NCI-H345 treated with DMSO at 0.1 percent for 48 hours (cell line): ENCODE measurements at regions not wholly inside any gene's neighbourhood (a gene's known extent, or its start where the extent isn't known, plus 50 kb on each side); places are given as distances from the start of the nearest gene placed in this dataset.
"Not testable (repeated sequence)": the region's sequence is repeated elsewhere in the genome, so short reads cannot be mapped to it uniquely, and the experiment has no call there.

Experiments
- DNase-seq: peaks from one replicate; lab custom pipeline; 2025; ENCODE audit not compliant: unreplicated experiment; lab: John Stamatoyannopoulos, UW

GRCh38 chr7:45267262-45267661 lies 109.7 kb downstream of the RAMP3 start:
- DNase-seq: no peak

- no peak for DNase-seq
Observed at GRCh38 chr7:45268013-45268412, 110.4 kb downstream of the RAMP3 start.

- DNase-seq: no peak
Observed at GRCh38 chr7:45269192-45269591, 111.6 kb downstream of the RAMP3 start.

GRCh38 chr7:45278763-45279398 lies 121.3 kb downstream of the RAMP3 start:
- DNase-seq: no peak

- not testable (repeated sequence) for DNase-seq
Observed at GRCh38 chr7:45289611-45290010, 132.0 kb downstream of the RAMP3 start.

- DNase-seq: no peak
Observed at GRCh38 chr7:45290880-45291279, 133.3 kb downstream of the RAMP3 start.

- DNase-seq: no peak
Observed at GRCh38 chr7:45292481-45292880, 134.9 kb downstream of the RAMP3 start.

GRCh38 chr7:45293295-45293942 lies 135.8 kb downstream of the RAMP3 start:
- no peak for DNase-seq

GRCh38 chr7:45294559-45294958 lies 137.0 kb downstream of the RAMP3 start:
- no peak for DNase-seq

- no peak for DNase-seq
Observed at GRCh38 chr7:45295222-45295621, 137.6 kb downstream of the RAMP3 start.

- no peak for DNase-seq
Observed at GRCh38 chr7:45296748-45297147, 139.2 kb downstream of the RAMP3 start.

GRCh38 chr7:45306752-45307305 lies 149.2 kb downstream of the RAMP3 start:
- no peak for DNase-seq

- DNase-seq: no peak
Observed at GRCh38 chr7:45311597-45311996, 154.0 kb downstream of the RAMP3 start.

GRCh38 chr7:45315512-45315911 lies 157.9 kb downstream of the RAMP3 start:
- not testable (repeated sequence) for DNase-seq

- peak; percentile 16 for DNase-seq
Observed at GRCh38 chr7:45324683-45325237, 167.2 kb downstream of the RAMP3 start.

GRCh38 chr7:45325378-45325777 lies 167.8 kb downstream of the RAMP3 start:
- no peak for DNase-seq

GRCh38 chr7:45328403-45328981 lies 170.9 kb downstream of the RAMP3 start:
- no peak for DNase-seq

- DNase-seq: no peak
Observed at GRCh38 chr7:45331563-45331962, 174.0 kb downstream of the RAMP3 start.

- not testable (repeated sequence) for DNase-seq
Observed at GRCh38 chr7:45335024-45335423, 177.4 kb downstream of the RAMP3 start.

GRCh38 chr7:45342236-45342635 lies 184.6 kb downstream of the RAMP3 start:
- DNase-seq: peak; percentile 86

- DNase-seq: no peak
Observed at GRCh38 chr7:45343746-45344145, 186.2 kb downstream of the RAMP3 start.

- peak; percentile 55 for DNase-seq
Observed at GRCh38 chr7:45347804-45348203, 190.2 kb downstream of the RAMP3 start.
